ENCODE measurements at regions not wholly inside any gene's neighbourhood (a gene's known extent, or its start where the extent isn't known, plus 50 kb on each side); places are given as distances from the start of the nearest gene placed in this dataset.

- DNase-seq (ENCODE audit: low read depth) = no peak
These were observed 50.3 kb upstream of the FNDC1 start for GRCh38 chr6:159118924-159119323.

GRCh38 chr6:159117563-159117962 is 51.6 kb upstream of the FNDC1 start:
- DNase-seq (ENCODE audit: low read depth) = no peak

- no peak for DNase-seq (ENCODE audit: low read depth)
These were observed 52.2 kb upstream of the FNDC1 start for GRCh38 chr6:159117046-159117445.

GRCh38 chr6:159116343-159116742 is 52.9 kb upstream of the FNDC1 start:
- no peak for DNase-seq (ENCODE audit: low read depth)

GRCh38 chr6:159114569-159114968 is 54.6 kb upstream of the FNDC1 start:
- no peak for DNase-seq (ENCODE audit: low read depth)

GRCh38 chr6:159113223-159113622 is 56.0 kb upstream of the FNDC1 start:
- no peak for DNase-seq (ENCODE audit: low read depth)

- DNase-seq (ENCODE audit: low read depth) = no peak
These were observed 56.5 kb upstream of the FNDC1 start for GRCh38 chr6:159112714-159113113.

GRCh38 chr6:159110748-159111147 is 58.5 kb upstream of the FNDC1 start:
- DNase-seq (ENCODE audit: low read depth) = no peak

- no peak for DNase-seq (ENCODE audit: low read depth)
These were observed 59.2 kb upstream of the FNDC1 start for GRCh38 chr6:159110013-159110412.

- no peak for DNase-seq (ENCODE audit: low read depth)
These were observed 59.8 kb upstream of the FNDC1 start for GRCh38 chr6:159109391-159109790.

- no peak for DNase-seq (ENCODE audit: low read depth)
These were observed 60.7 kb upstream of the FNDC1 start for GRCh38 chr6:159108426-159108985.

- DNase-seq (ENCODE audit: low read depth) = peak; percentile 30
These were observed 61.5 kb upstream of the FNDC1 start for GRCh38 chr6:159107451-159108260.

GRCh38 chr6:159106627-159107241 is 61.9 kb upstream of the TAGAP start:
- peak; percentile 81 for DNase-seq (ENCODE audit: low read depth)

GRCh38 chr6:159105716-159106115 is 60.9 kb upstream of the TAGAP start:
- no peak for DNase-seq (ENCODE audit: low read depth)

- DNase-seq (ENCODE audit: low read depth) = no peak
These were observed 60.1 kb upstream of the TAGAP start for GRCh38 chr6:159104931-159105330.

GRCh38 chr6:159104163-159104925 is 59.6 kb upstream of the TAGAP start:
- peak; percentile 53 for DNase-seq (ENCODE audit: low read depth)

GRCh38 chr6:159103396-159104162 is 58.8 kb upstream of the TAGAP start:
- DNase-seq (ENCODE audit: low read depth) = no peak

GRCh38 chr6:159102373-159103160 is 57.8 kb upstream of the TAGAP start:
- no peak for DNase-seq (ENCODE audit: low read depth)

- DNase-seq (ENCODE audit: low read depth) = no peak
These were observed 56.9 kb upstream of the TAGAP start for GRCh38 chr6:159101656-159102055.

- DNase-seq (ENCODE audit: low read depth) = no peak
These were observed 55.8 kb upstream of the TAGAP start for GRCh38 chr6:159100395-159101182.

Measured in stimulated activated CD8-positive, alpha-beta memory T cell treated with anti-CD3 and anti-CD28 coated beads, Interleukin-7, amount 100 ng/mL, for 24 hours (primary cell).